Lower lobe of right lung (tissue), 2 donors: ENCODE measurements at regions not wholly inside any gene's neighbourhood (a gene's known extent, or its start where the extent isn't known, plus 50 kb on each side); places are given as distances from the start of the nearest gene placed in this dataset.
"Not testable (repeated sequence)": the region's sequence is repeated elsewhere in the genome, so short reads cannot be mapped to it uniquely, and the experiment has no call there.

ENCODE experiments used
- ATAC-seq, 2 donors: fragments of 200-7000 bp; cut with Tn5 transposase; one replicate each; pipeline ENCODE4 v1.9.1; 2020 to 2022; ENCODE audit warnings: mild to moderate bottlenecking in 2 of 2, moderate library complexity in 2 of 2
- DNase-seq: peaks from one replicate; pipeline ENCODE4 v3.0.0-alpha.2; 2020
- H3K27ac ChIP-seq: fragments of 200-600 bp; one replicate; pipeline ENCODE4 v1.8.0; 2022
- H3K27me3 ChIP-seq: fragments of 200-600 bp; one replicate; pipeline ENCODE4 v1.8.0; 2022; ENCODE audit warnings: low read depth
- H3K36me3 ChIP-seq: fragments of 200-600 bp; one replicate; pipeline ENCODE4 v1.8.0; 2022; ENCODE audit warnings: mild to moderate bottlenecking
- H3K4me1 ChIP-seq: fragments of 200-600 bp; one replicate; pipeline ENCODE4 v1.8.0; 2022
- H3K4me3 ChIP-seq: fragments of 200-600 bp; one replicate; pipeline ENCODE4 v1.8.0; 2022; ENCODE audit warnings: mild to moderate bottlenecking
- H3K9me3 ChIP-seq: fragments of 200-600 bp; one replicate; pipeline ENCODE4 v1.8.0; 2022
- CTCF ChIP-seq: fragments of 200-600 bp; IDR thresholded peaks from one replicate; pipeline ENCODE4 v1.8.0; 2022; ENCODE audit warnings: antibody characterized with exemption, mild to moderate bottlenecking
- intact Hi-C: fragments of 100-400 bp; cut with DNase I; formaldehyde crosslinking; loops from one replicate; pipeline ENCODE4 v1.11.0; 2022
- donor health status: DM: no; HTN: yes; CAD: no; lungs with severe emphysema.

DNA sequence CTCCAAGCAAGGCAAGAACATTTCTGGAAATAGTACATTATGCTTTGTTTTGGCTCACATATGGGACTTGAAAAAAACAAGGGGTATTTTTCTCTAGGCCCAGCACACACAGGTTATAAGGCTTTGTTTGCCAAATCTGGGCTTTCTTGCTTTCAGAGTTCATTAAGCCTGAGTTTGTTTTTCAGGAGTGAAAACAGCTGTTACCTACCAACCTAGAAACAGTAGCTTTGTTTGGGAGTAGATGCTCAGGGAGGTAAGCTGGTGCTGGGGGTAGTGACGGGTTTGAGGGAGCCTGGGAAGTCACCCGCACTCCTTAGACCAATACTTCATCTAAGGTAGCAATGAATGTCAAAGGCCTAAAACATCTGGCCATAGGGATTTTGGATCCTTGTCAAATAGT lies 241.2 kb downstream of the KBTBD8 start:
- Histone ChIP-seq H3K4me1 (no peaks in the 10 kb centered on the region), H3K9me3 (no peaks in the 10 kb centered on the region), H3K36me3 (no peaks in the 10 kb centered on the region), H3K4me3 (no peak overlapping the region), H3K27me3 (peaks cover 3% of the 10 kb centered on the region), H3K27ac (no peak overlapping the region)
- no peak for TF ChIP-seq CTCF
- ATAC-seq (no peak), DNase-seq (no peak)
- intact Hi-C loops = no loop called here

DNA sequence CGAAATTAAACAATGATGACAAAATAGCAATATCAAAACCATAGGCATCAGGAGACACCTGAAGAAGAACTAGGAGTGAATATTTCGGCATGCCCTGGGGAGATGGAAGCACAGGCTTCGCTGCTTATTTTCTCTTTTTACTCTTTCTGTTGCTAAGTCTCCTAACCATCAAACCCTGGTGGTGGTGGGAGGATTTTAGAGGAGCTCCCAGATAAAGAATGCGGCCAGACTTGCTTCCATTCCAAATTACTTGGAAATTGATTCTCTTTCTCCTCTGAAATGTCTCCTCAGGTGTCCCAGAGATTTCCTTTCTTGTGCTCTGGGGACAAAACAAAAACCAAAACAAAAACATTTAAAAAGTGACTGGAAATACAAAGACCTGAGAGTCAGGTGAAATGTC lies 243.0 kb downstream of the KBTBD8 start:
- Histone ChIP-seq H3K4me3 (no peak overlapping the region), H3K27ac (no peak overlapping the region), H3K4me1 (no peaks in the 10 kb centered on the region), H3K9me3 (no peaks in the 10 kb centered on the region), H3K27me3 (peaks cover 3% of the 10 kb centered on the region), H3K36me3 (no peaks in the 10 kb centered on the region)
- intact Hi-C loops = no loop called here
- ATAC-seq = no peak
- DNase-seq = no peak
- TF ChIP-seq CTCF = no peak

DNA sequence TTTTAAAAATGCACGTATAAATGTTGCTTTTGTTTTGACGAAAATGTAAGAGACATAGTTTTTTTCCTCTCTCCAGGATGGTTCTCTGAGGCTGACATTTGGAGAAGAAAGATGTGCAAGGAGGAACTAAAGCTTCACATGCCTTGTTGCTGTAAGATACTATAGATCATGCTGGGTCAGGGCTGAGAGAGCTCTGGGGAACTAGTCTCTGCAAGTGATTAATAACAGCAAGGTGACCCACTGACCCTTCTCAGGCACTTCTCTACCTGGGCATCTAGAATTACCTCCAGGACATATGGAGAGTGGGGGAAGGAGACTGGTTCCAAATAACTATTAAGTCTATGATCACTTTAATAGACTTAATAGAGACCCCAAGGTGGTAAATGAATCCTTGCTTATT lies 246.0 kb downstream of the KBTBD8 start:
- Histone ChIP-seq H3K4me1 (no peaks in the 10 kb centered on the region), H3K9me3 (no peaks in the 10 kb centered on the region), H3K27ac (no peak overlapping the region), H3K36me3 (no peaks in the 10 kb centered on the region), H3K27me3 (peaks cover under 1% of the 10 kb centered on the region), H3K4me3 (no peak overlapping the region)
- intact Hi-C loops = no loop called here
- ATAC-seq (no peak), DNase-seq (no peak)
- TF ChIP-seq CTCF = no peak

DNA sequence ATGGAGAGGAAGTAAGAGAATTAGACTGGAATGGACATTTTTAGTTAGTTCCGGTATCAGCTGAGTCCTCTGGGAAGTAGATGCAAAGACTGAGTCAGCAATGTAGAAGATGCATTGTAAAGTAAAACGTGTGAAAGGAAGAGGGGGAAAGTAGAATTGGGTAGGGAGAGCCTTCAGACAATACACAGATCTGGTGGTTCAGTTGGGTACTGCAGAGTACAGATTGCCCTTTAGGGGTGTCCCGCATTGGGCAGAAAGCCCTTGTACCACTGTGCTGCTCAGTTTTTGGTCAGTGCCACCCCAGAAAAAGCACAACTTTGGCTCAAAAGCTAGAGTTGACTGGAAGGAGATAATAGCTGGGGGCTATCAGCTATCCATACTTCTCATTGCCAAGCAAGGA lies 247.4 kb downstream of the KBTBD8 start:
- H3K27me3 ChIP-seq = no peaks in the 10 kb centered on the region
- TF ChIP-seq CTCF = no peak
- DNase-seq = no peak
- intact Hi-C loops = no loop called here
- H3K27ac ChIP-seq = no peak overlapping the region
- H3K36me3 ChIP-seq = no peaks in the 10 kb centered on the region
- no peak overlapping the region for H3K4me3 ChIP-seq
- no peaks in the 10 kb centered on the region for H3K4me1 ChIP-seq
- no peak for ATAC-seq
- no peaks in the 10 kb centered on the region for H3K9me3 ChIP-seq

DNA sequence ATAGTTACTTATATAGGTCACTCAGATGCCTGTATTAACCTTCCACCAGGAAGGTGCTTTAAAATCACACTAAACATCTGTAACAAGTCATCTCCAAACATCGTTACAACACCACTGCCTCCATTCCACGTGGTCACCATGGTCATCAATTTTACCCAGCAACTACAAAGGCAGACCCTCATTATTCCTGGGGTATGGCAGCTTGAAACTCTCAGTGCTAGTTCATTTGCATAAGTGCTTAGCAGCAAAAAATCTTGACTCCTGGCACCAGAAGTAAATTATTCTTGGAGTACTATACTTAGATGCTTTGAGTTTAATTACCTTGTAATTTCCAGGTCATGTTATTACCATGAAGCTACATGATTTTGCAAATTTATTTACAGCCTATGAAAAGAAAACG lies 250.6 kb downstream of the KBTBD8 start:
- ATAC-seq = no peak
- Histone ChIP-seq H3K36me3 (no peaks in the 10 kb centered on the region), H3K27me3 (no peaks in the 10 kb centered on the region), H3K4me1 (no peaks in the 10 kb centered on the region), H3K9me3 (no peaks in the 10 kb centered on the region), H3K27ac (no peak overlapping the region), H3K4me3 (no peak overlapping the region)
- no peak for DNase-seq
- no peak for TF ChIP-seq CTCF
- intact Hi-C loops = no loop called here

- H3K36me3 ChIP-seq, H3K27me3 ChIP-seq, H3K4me1 ChIP-seq, DNase-seq, H3K27ac ChIP-seq, H3K4me3 ChIP-seq, H3K9me3 ChIP-seq, intact Hi-C loops, ATAC-seq: not testable (repeated sequence)
These were observed 254.8 kb downstream of the KBTBD8 start for GRCh38 chr3:67252906-67253305.
